Tibial nerve (tissue), 4 donors: ENCODE measurements at regions not wholly inside any gene's neighbourhood (a gene's known extent, or its start where the extent isn't known, plus 50 kb on each side); places are given as distances from the start of the nearest gene placed in this dataset.

Experiments
- EP300 ChIP-seq, 2 donors: sonication (generic); formaldehyde crosslinking; IDR thresholded peaks; one replicate each; pipeline ENCODE4 v1.6.1; 2017; ENCODE audit warnings: antibody characterized with exemption in 2 of 2, mild to moderate bottlenecking in 1 of 2
- TF ChIP-seq, protein P1 (sequence below), 5 experiments: fragments of 200-600 bp in 3 of 5; fragments of 450-650 bp in 2 of 5; sonication (generic) in 3 of 5; IDR thresholded peaks; one replicate each; pipeline ENCODE4 v1.5.1; 2016 to 2019; ENCODE audit warnings: antibody characterized with exemption in 5 of 5, mild to moderate bottlenecking in 3 of 5, moderate library complexity in 2 of 5

DNA sequence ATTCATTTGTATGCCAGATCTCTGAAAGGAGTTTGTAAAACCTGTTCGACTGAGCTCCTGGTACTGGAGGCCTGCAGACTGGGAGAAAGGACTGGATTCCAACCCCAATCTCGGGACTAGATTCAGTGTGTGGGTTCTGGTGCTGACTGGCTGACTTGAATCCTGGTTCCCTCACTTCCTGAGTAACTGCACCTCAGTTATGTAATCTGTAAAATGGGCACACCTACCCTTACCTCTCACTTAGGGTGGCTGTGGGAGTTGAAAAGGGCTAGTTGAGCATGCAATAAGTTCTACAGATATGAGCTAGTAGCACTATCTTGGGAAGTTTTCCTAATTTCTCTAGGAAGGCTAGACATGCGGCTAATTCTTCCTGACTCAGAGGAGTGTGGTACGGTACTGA is 621.3 kb upstream of the TBX3 start:
- TF ChIP-seq, protein P1, sequence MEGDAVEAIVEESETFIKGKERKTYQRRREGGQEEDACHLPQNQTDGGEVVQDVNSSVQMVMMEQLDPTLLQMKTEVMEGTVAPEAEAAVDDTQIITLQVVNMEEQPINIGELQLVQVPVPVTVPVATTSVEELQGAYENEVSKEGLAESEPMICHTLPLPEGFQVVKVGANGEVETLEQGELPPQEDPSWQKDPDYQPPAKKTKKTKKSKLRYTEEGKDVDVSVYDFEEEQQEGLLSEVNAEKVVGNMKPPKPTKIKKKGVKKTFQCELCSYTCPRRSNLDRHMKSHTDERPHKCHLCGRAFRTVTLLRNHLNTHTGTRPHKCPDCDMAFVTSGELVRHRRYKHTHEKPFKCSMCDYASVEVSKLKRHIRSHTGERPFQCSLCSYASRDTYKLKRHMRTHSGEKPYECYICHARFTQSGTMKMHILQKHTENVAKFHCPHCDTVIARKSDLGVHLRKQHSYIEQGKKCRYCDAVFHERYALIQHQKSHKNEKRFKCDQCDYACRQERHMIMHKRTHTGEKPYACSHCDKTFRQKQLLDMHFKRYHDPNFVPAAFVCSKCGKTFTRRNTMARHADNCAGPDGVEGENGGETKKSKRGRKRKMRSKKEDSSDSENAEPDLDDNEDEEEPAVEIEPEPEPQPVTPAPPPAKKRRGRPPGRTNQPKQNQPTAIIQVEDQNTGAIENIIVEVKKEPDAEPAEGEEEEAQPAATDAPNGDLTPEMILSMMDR (IDR thresholded peaks at IDR 0.05): no peak
- no peak for TF ChIP-seq EP300 (IDR thresholded peaks at IDR 0.05)
